ENCODE measurements at regions not wholly inside any gene's neighbourhood (a gene's known extent, or its start where the extent isn't known, plus 50 kb on each side); places are given as distances from the start of the nearest gene placed in this dataset.

DNA sequence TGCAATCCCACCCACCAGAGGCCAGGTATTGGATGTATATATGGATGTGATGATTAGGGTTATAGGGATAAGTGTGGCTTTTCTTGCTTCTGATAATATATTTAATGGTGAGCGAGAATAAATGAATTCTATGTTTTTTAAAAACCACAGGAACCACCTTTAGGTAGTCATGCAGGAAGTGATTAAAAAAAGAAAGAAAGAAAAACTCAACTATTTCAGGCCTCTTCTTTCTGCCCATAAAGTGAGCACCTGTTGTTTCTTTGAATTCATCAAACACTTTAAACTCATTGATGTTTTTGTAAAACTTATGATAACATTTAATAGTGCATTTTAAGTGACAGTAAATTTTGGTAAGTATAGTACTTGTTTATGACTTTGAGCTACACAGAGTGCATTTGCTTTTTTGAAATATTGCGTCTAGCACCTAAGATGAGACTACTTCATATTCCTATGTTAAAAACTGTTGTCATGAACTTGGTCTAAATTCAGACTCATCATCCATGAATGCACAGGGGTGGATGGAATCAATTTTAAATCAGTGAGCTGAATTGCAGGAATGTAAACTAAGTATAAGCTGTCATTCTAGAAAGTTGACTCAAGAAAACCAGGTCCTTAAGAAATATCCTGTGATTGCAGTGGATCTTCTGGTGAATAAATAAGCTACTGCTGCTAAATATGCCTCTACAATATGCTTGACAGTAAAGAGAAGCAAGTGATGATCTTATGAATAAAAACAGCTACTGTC is 764.4 kb upstream of the NECTIN3 start:
- in situ Hi-C loops (cut with MboI) = no loop called here

DNA sequence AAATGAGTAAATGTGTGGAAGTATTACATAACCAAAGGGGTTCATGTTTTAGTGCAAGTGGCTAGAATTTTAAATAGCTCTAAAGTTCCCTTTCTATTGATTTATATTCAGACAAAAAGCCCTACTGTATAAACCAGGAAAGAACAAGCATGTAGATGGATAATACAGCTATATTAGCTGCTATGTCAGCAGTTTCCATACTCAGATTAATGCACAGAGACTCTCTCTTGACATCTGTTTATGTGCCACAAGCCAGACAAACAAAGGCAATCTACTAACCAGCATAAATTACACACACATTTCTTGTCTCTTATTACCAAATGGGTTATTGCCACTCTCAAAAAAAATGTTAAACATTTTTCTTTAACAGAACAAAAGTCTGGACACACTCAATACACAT is 760.1 kb upstream of the NECTIN3 start:
- CTCF ChIA-PET (ENCODE audit: low intra/inter-chr PET ratio) = no interaction called here
- intact Hi-C loops (cut with micrococcal nuclease) = loop anchor here (5.0 kb wide), 1 partner anchor 1034 kb away; no protein-coding TSS in a partner anchor
- no TSS peak for BruUV-seq (replicated peaks)

More for the DNA sequence above, 764.4 kb upstream of the NECTIN3 start:
- Histone ChIP-seq H3K9me1 (ENCODE audit: control insufficient read depth, insufficient read depth, low read length) (no peaks in the 10 kb centered on the region), H2AFZ (ENCODE audit: low read depth, low read length) (no peak overlapping the region), H3K27me3 (ENCODE audit: control insufficient read depth in 2 of 2, insufficient read depth in 2 of 2, low read length in 2 of 2) (no peaks in the 10 kb centered on the region), H3K36me3 (ENCODE audit: control insufficient read depth, insufficient read depth, low read length) (no peaks in the 10 kb centered on the region), H3K9me3 (replicated peaks; ENCODE audit: control insufficient read depth, insufficient read depth, low read depth, low read length) (no peaks in the 10 kb centered on the region), H3K27ac (ENCODE audit: extremely low read depth, low read depth, low read length) (no peak overlapping the region), H3K9ac (ENCODE audit: insufficient read depth in 1 of 2, low read depth in 2 of 2, low read length in 2 of 2) (no peak overlapping the region), H3K4me2 (ENCODE audit: insufficient read depth, low read length) (no peak overlapping the region), H3K4me3 (no peak overlapping the region), H4K20me1 (replicated peaks; ENCODE audit: control insufficient read depth, insufficient read depth, low read length) (no peaks in the 10 kb centered on the region), H3K4me1 (replicated peaks in 1 of 2; ENCODE audit: control insufficient read depth in 2 of 2, insufficient read depth in 2 of 2, low read length in 2 of 2) (no peaks in the 10 kb centered on the region), H3K79me2 (ENCODE audit: control insufficient read depth, insufficient read depth, low read length) (no peaks in the 10 kb centered on the region)
- TF ChIP-seq PRMT5 (CRISPR knock-in tag; IDR thresholded peaks at IDR 0.05) (no peak), BRD4 (IDR thresholded peaks at IDR 0.05) (no peak), ZNF239 (CRISPR knock-in tag; IDR thresholded peaks at IDR 0.05) (no peak), ZSCAN32 (CRISPR knock-in tag; IDR thresholded peaks at IDR 0.05) (no peak), SP2 (IDR thresholded peaks at IDR 0.05; ENCODE audit: extremely low read depth, low read depth, low read length, poor library complexity, severe bottlenecking) (no peak), ZNF143 (CRISPR knock-in tag; IDR thresholded peaks at IDR 0.05) (no peak), POLR2G (IDR thresholded peaks at IDR 0.05; ENCODE audit: low read depth, low read length) (no peak), PRPF4 (IDR thresholded peaks at IDR 0.05; ENCODE audit: insufficient read depth, low read depth, low read length, poor library complexity, severe bottlenecking) (no peak), XRCC3 (IDR thresholded peaks at IDR 0.05) (no peak)
- ChIA-PET CTCF (ENCODE audit: low intra/inter-chr PET ratio) (no interaction called here), POLR2A (no interaction called here)
- WGBS (ENCODE audit: insufficient coverage, low coverage, missing lambda C conversion rate) = 0% methylated on average over 2 of the region's 2 CpGs
- intact Hi-C loops (cut with micrococcal nuclease) = no loop called here
- no peak for FAIRE-seq
- no peak for ATAC-seq
- BruUV-seq (replicated peaks) = no TSS peak
- DNase-seq (ENCODE audit: extremely low read depth in 1 of 4, low spot score in 3 of 4) = no peak

More for the DNA sequence above, 760.1 kb upstream of the NECTIN3 start:
- no peaks in the 10 kb centered on the region for H3K4me1 ChIP-seq (replicated peaks in 1 of 2; ENCODE audit: control insufficient read depth in 2 of 2, insufficient read depth in 2 of 2, low read length in 2 of 2)
- TF ChIP-seq SNRNP70 (optimal IDR thresholded peaks at IDR 0.05; ENCODE audit: low read depth, low read length) (no peak), MAFK (IDR thresholded peaks at IDR 0.05; ENCODE audit: low read length) (peak; percentile 13; the same call in 1 of the 2 replicates)
- H3K27ac ChIP-seq (ENCODE audit: extremely low read depth, low read depth, low read length) = no peak overlapping the region
- H3K4me3 ChIP-seq = no peak overlapping the region
- FAIRE-seq = no peak
- H2AFZ ChIP-seq (ENCODE audit: low read depth, low read length) = no peak overlapping the region
- no peak overlapping the region for H3K9ac ChIP-seq (ENCODE audit: insufficient read depth in 1 of 2, low read depth in 2 of 2, low read length in 2 of 2)
- no peaks in the 10 kb centered on the region for H4K20me1 ChIP-seq (replicated peaks; ENCODE audit: control insufficient read depth, insufficient read depth, low read length)
- H3K36me3 ChIP-seq (ENCODE audit: control insufficient read depth, insufficient read depth, low read length) = no peaks in the 10 kb centered on the region
- no peak for DNase-seq (ENCODE audit: extremely low read depth in 1 of 4, low spot score in 3 of 4)
- no peak for ATAC-seq
- H3K27me3 ChIP-seq (ENCODE audit: control insufficient read depth in 2 of 2, insufficient read depth in 2 of 2, low read length in 2 of 2) = no peaks in the 10 kb centered on the region
- no peaks in the 10 kb centered on the region for H3K9me3 ChIP-seq (replicated peaks; ENCODE audit: control insufficient read depth, insufficient read depth, low read depth, low read length)
- POLR2A ChIA-PET = no interaction called here
- H3K79me2 ChIP-seq (ENCODE audit: control insufficient read depth, insufficient read depth, low read length) = no peaks in the 10 kb centered on the region
- no peak overlapping the region for H3K4me2 ChIP-seq (ENCODE audit: insufficient read depth, low read length)
- in situ Hi-C loops (cut with MboI) = no loop called here
- H3K9me1 ChIP-seq (ENCODE audit: control insufficient read depth, insufficient read depth, low read length) = no peaks in the 10 kb centered on the region

Measured in K562 (cell line).